Smooth muscle cell (in vitro differentiated cells): ENCODE measurements at regions not wholly inside any gene's neighbourhood (a gene's known extent, or its start where the extent isn't known, plus 50 kb on each side); places are given as distances from the start of the nearest gene placed in this dataset.

Experiments used
- DNase-seq: peaks from one replicate; lab custom pipeline; 2025; ENCODE audit not compliant: unreplicated experiment; lab: John Stamatoyannopoulos, UW
- H2AFZ ChIP-seq: fragments of 200-600 bp; sonication (generic); 2 replicates; pipeline ENCODE4 v1.6.0; 2016; ENCODE audit warnings: antibody characterized with exemption, low read depth, mild to moderate bottlenecking
- H3F3A ChIP-seq: fragments of 200-600 bp; sonication (generic); 2 replicates; pipeline ENCODE4 v1.6.0; 2017; ENCODE audit warnings: antibody characterized with exemption, low read depth
- H3K27ac ChIP-seq: fragments of 200-600 bp; sonication (generic); 2 replicates; pipeline ENCODE4 v1.5.1; 2016; ENCODE audit warnings: low read depth, mild to moderate bottlenecking
- H3K27me3 ChIP-seq: fragments of 200-600 bp; sonication (generic); 2 replicates; pipeline ENCODE4 v1.6.1; 2016; ENCODE audit warnings: low read depth, mild to moderate bottlenecking
- H3K36me3 ChIP-seq: fragments of 200-600 bp; sonication (generic); 2 replicates; pipeline ENCODE4 v1.5.1; 2016; ENCODE audit warnings: low read depth
- H3K4me1 ChIP-seq: fragments of 200-600 bp; sonication (generic); 2 replicates; pipeline ENCODE4 v1.5.1; 2016; ENCODE audit warnings: low read depth
- H3K4me2 ChIP-seq: fragments of 200-600 bp; sonication (generic); 2 replicates; pipeline ENCODE4 v1.6.0; 2016; ENCODE audit warnings: mild to moderate bottlenecking
- H3K4me3 ChIP-seq: fragments of 200-600 bp; sonication (generic); 2 replicates; pipeline ENCODE4 v1.5.1; 2016; ENCODE audit warnings: mild to moderate bottlenecking
- H3K79me2 ChIP-seq: fragments of 200-600 bp; sonication (generic); 2 replicates; pipeline ENCODE4 v1.6.0; 2016; ENCODE audit warnings: low read depth, mild to moderate bottlenecking
- H3K9ac ChIP-seq: fragments of 200-600 bp; sonication (generic); 2 replicates; pipeline ENCODE4 v1.6.0; 2016; ENCODE audit warnings: low read depth
- H3K9me3 ChIP-seq: fragments of 200-600 bp; sonication (generic); replicated peaks from 2 replicates; pipeline ENCODE4 v1.5.1; 2016; ENCODE audit warnings: low read depth
- H4K20me1 ChIP-seq: fragments of 200-600 bp; sonication (generic); 2 replicates; pipeline ENCODE4 v1.6.0; 2016; ENCODE audit warnings: low read depth
- CTCF ChIP-seq: fragments of 200-600 bp; sonication (generic); IDR thresholded peaks from 2 replicates; pipeline ENCODE4 v1.5.1; 2017; ENCODE audit warnings: borderline replicate concordance, mild to moderate bottlenecking, antibody characterized with exemption; ENCODE audit not compliant: insufficient read depth, poor library complexity, severe bottlenecking
- WGBS: methylation state at CpG from one replicate; pipeline ENCODE4 v1.1.7; 2016; ENCODE audit warnings: low lambda C conversion rate; 5-methylcytosine and 5-hydroxymethylcytosine counted together

GRCh38 chr12:24109381-24110039 lies 160.0 kb upstream of the SOX5 start:
- H4K20me1 ChIP-seq = no peaks in the 10 kb centered on the region
- WGBS = 72% methylated on average over 3 of the region's 3 CpGs
- H3K9me3 ChIP-seq = no peaks in the 10 kb centered on the region
- H3K27me3 ChIP-seq = no peaks in the 10 kb centered on the region
- no peaks in the 10 kb centered on the region for H3K36me3 ChIP-seq
- H3K79me2 ChIP-seq = peaks cover 7% of the 10 kb centered on the region
- H3K9ac ChIP-seq = no peak overlapping the region
- no peak overlapping the region for H3K4me3 ChIP-seq
- peak; percentile 54 for TF ChIP-seq CTCF
- no peak overlapping the region for H2AFZ ChIP-seq
- no peak overlapping the region for H3K27ac ChIP-seq
- H3F3A ChIP-seq = peaks cover 4% of the 10 kb centered on the region
- DNase-seq = no peak
- no peak overlapping the region for H3K4me2 ChIP-seq
- H3K4me1 ChIP-seq = peaks cover 18% of the 10 kb centered on the region

- Histone ChIP-seq H4K20me1 (no peaks in the 10 kb centered on the region), H3K4me3 (no peak overlapping the region), H2AFZ (no peak overlapping the region), H3K27ac (no peak overlapping the region), H3K9me3 (no peaks in the 10 kb centered on the region), H3K27me3 (no peaks in the 10 kb centered on the region), H3K4me2 (no peak overlapping the region), H3K4me1 (peaks cover under 1% of the 10 kb centered on the region), H3K79me2 (no peaks in the 10 kb centered on the region), H3F3A (no peaks in the 10 kb centered on the region), H3K9ac (no peak overlapping the region), H3K36me3 (no peaks in the 10 kb centered on the region)
- WGBS = 90% methylated on average over 3 of the region's 3 CpGs
- DNase-seq = no peak
- TF ChIP-seq CTCF = no peak
These were observed 153.2 kb upstream of the SOX5 start for GRCh38 chr12:24102676-24103075.

- DNase-seq = no peak
- no peak overlapping the region for H3K4me2 ChIP-seq
- no peak for TF ChIP-seq CTCF
- no peaks in the 10 kb centered on the region for H3F3A ChIP-seq
- H3K27me3 ChIP-seq = no peaks in the 10 kb centered on the region
- no peak overlapping the region for H2AFZ ChIP-seq
- H3K4me1 ChIP-seq = no peaks in the 10 kb centered on the region
- H3K36me3 ChIP-seq = no peaks in the 10 kb centered on the region
- no peak overlapping the region for H3K27ac ChIP-seq
- no peaks in the 10 kb centered on the region for H4K20me1 ChIP-seq
- H3K79me2 ChIP-seq = no peaks in the 10 kb centered on the region
- no peak overlapping the region for H3K9ac ChIP-seq
- WGBS = 93% methylated on average over 1 of the region's 1 CpG
- H3K9me3 ChIP-seq = no peaks in the 10 kb centered on the region
- H3K4me3 ChIP-seq = no peak overlapping the region
These were observed 150.1 kb upstream of the SOX5 start for GRCh38 chr12:24099576-24099975.

GRCh38 chr12:24095245-24095644 lies 145.8 kb upstream of the SOX5 start:
- no peak overlapping the region for H3K27ac ChIP-seq
- H3K79me2 ChIP-seq = no peaks in the 10 kb centered on the region
- no peaks in the 10 kb centered on the region for H3F3A ChIP-seq
- no peaks in the 10 kb centered on the region for H3K27me3 ChIP-seq
- no peaks in the 10 kb centered on the region for H3K36me3 ChIP-seq
- no peak overlapping the region for H3K9ac ChIP-seq
- H3K4me2 ChIP-seq = no peak overlapping the region
- TF ChIP-seq CTCF = no peak
- H4K20me1 ChIP-seq = no peaks in the 10 kb centered on the region
- H3K4me3 ChIP-seq = no peak overlapping the region
- H3K9me3 ChIP-seq = no peaks in the 10 kb centered on the region
- DNase-seq = no peak
- no peak overlapping the region for H2AFZ ChIP-seq
- H3K4me1 ChIP-seq = no peaks in the 10 kb centered on the region
- 97% methylated on average over 1 of the region's 1 CpG for WGBS
